RWPE2 (cell line): ENCODE measurements at regions not wholly inside any gene's neighbourhood (a gene's known extent, or its start where the extent isn't known, plus 50 kb on each side); places are given as distances from the start of the nearest gene placed in this dataset.

Source experiments
- ATAC-seq: fragments of 200-7000 bp; cut with Tn5 transposase; 3 replicates; pipeline ENCODE4 v1.9.1; 2021; ENCODE audit warnings: low read depth
- DNase-seq: peaks from one replicate; pipeline ENCODE4 v3.0.0-alpha.2; 2020; ENCODE audit warnings: low spot score
- H3K27ac ChIP-seq: fragments of 450-650 bp; 2 replicates; pipeline ENCODE4 v1.5.1; 2017; ENCODE audit warnings: mild to moderate bottlenecking; ENCODE audit not compliant: poor library complexity, severe bottlenecking
- H3K27me3 ChIP-seq: fragments of 250-450 bp; sonication (Bioruptor Pico); 2 replicates; pipeline ENCODE4 v1.5.1; 2021; ENCODE audit warnings: mild to moderate bottlenecking, moderate library complexity; ENCODE audit not compliant: insufficient read depth, poor library complexity, severe bottlenecking
- H3K36me3 ChIP-seq: fragments of 250-450 bp; sonication (Bioruptor Pico); 2 replicates; pipeline ENCODE4 v1.5.1; 2020; ENCODE audit warnings: low read depth, mild to moderate bottlenecking, moderate library complexity
- H3K4me1 ChIP-seq: fragments of 250-450 bp; sonication (Bioruptor Pico); 2 replicates; pipeline ENCODE4 v1.5.1; 2021; ENCODE audit warnings: mild to moderate bottlenecking, moderate library complexity; ENCODE audit not compliant: insufficient read depth, poor library complexity, severe bottlenecking
- H3K4me3 ChIP-seq: fragments of 250-450 bp; sonication (Bioruptor Pico); 2 replicates; pipeline ENCODE4 v1.5.1; 2021; ENCODE audit warnings: mild to moderate bottlenecking, moderate library complexity; ENCODE audit not compliant: severe bottlenecking
- H3K9me3 ChIP-seq: fragments of 250-450 bp; sonication (Bioruptor Pico); 2 replicates; pipeline ENCODE4 v1.5.1; 2021; ENCODE audit warnings: mild to moderate bottlenecking, moderate library complexity; ENCODE audit not compliant: severe bottlenecking
- CTCF ChIP-seq: fragments of 450-650 bp; IDR thresholded peaks from one replicate; pipeline ENCODE4 v1.5.1; 2017; ENCODE audit warnings: mild to moderate bottlenecking, moderate library complexity; ENCODE audit not compliant: poor library complexity, severe bottlenecking

- H3K4me1 ChIP-seq: peaks cover 8% of the 10 kb centered on the region
- no peaks in the 10 kb centered on the region for H3K36me3 ChIP-seq
- TF ChIP-seq CTCF: no peak
- no peak overlapping the region for H3K4me3 ChIP-seq
- H3K27ac ChIP-seq: no peak overlapping the region
- no peaks in the 10 kb centered on the region for H3K9me3 ChIP-seq
- DNase-seq (no peak), ATAC-seq (no peak)
- H3K27me3 ChIP-seq: no peaks in the 10 kb centered on the region
Observed at GRCh38 chr18:59839246-59839645, 60.5 kb upstream of the PMAIP1 start.

GRCh38 chr18:59837586-59837985, 62.2 kb upstream of the PMAIP1 start:
- no peaks in the 10 kb centered on the region for H3K4me1 ChIP-seq
- H3K27ac ChIP-seq: no peak overlapping the region
- ATAC-seq: peak; percentile 67
- DNase-seq: no peak
- H3K36me3 ChIP-seq: no peaks in the 10 kb centered on the region
- H3K9me3 ChIP-seq: no peaks in the 10 kb centered on the region
- TF ChIP-seq CTCF: peak; percentile 97
- no peaks in the 10 kb centered on the region for H3K27me3 ChIP-seq
- no peak overlapping the region for H3K4me3 ChIP-seq

- ATAC-seq (no peak), DNase-seq (no peak)
- Histone ChIP-seq H3K27me3 (no peaks in the 10 kb centered on the region), H3K4me1 (no peaks in the 10 kb centered on the region), H3K27ac (no peak overlapping the region), H3K9me3 (no peaks in the 10 kb centered on the region), H3K4me3 (no peak overlapping the region), H3K36me3 (no peaks in the 10 kb centered on the region)
- no peak for TF ChIP-seq CTCF
Observed at GRCh38 chr18:59835605-59836379, 64.0 kb upstream of the PMAIP1 start.

GRCh38 chr18:59834267-59834666, 65.5 kb upstream of the PMAIP1 start:
- H3K27me3 ChIP-seq: no peaks in the 10 kb centered on the region
- no peaks in the 10 kb centered on the region for H3K4me1 ChIP-seq
- no peaks in the 10 kb centered on the region for H3K36me3 ChIP-seq
- ATAC-seq (no peak), DNase-seq (no peak)
- H3K4me3 ChIP-seq: no peak overlapping the region
- no peak for TF ChIP-seq CTCF
- H3K9me3 ChIP-seq: no peaks in the 10 kb centered on the region
- no peak overlapping the region for H3K27ac ChIP-seq

- no peak for TF ChIP-seq CTCF
- ATAC-seq (no peak), DNase-seq (no peak)
- Histone ChIP-seq H3K27ac (no peak overlapping the region), H3K27me3 (no peaks in the 10 kb centered on the region), H3K4me3 (no peak overlapping the region), H3K9me3 (no peaks in the 10 kb centered on the region), H3K36me3 (no peaks in the 10 kb centered on the region), H3K4me1 (no peaks in the 10 kb centered on the region)
Observed at GRCh38 chr18:59833785-59834184, 66.0 kb upstream of the PMAIP1 start.
